ENCODE measurements at regions not wholly inside any gene's neighbourhood (a gene's known extent, or its start where the extent isn't known, plus 50 kb on each side); places are given as distances from the start of the nearest gene placed in this dataset.

GRCh38 chr5:60262576-60263295 is 369.2 kb upstream of the PDE4D start:
- no peak for DNase-seq

GRCh38 chr5:60261732-60262131 is 368.2 kb upstream of the PDE4D start:
- no peak for DNase-seq

GRCh38 chr5:60260658-60261057 is 367.1 kb upstream of the PDE4D start:
- DNase-seq = no peak

- DNase-seq = no peak
These were observed 366.2 kb upstream of the PDE4D start for GRCh38 chr5:60259730-60260129.

- DNase-seq = no peak
These were observed 364.2 kb upstream of the PDE4D start for GRCh38 chr5:60257596-60258271.

GRCh38 chr5:60256546-60256945 is 363.0 kb upstream of the PDE4D start:
- no peak for DNase-seq

- DNase-seq = peak in 4 of 56 donors; percentile 1 to 20 (median 8)
These were observed 355.4 kb upstream of the PDE4D start for GRCh38 chr5:60248901-60249300.

- DNase-seq = no peak
These were observed 350.2 kb upstream of the PDE4D start for GRCh38 chr5:60243713-60244112.

GRCh38 chr5:60232036-60232795 is 338.7 kb upstream of the PDE4D start:
- no peak for DNase-seq

GRCh38 chr5:60230456-60230855 is 336.9 kb upstream of the PDE4D start:
- DNase-seq = no peak

GRCh38 chr5:60229691-60230185 is 336.2 kb upstream of the PDE4D start:
- DNase-seq = no peak

- no peak for DNase-seq
These were observed 335.1 kb upstream of the PDE4D start for GRCh38 chr5:60228676-60229075.

GRCh38 chr5:60226128-60226527 is 332.6 kb upstream of the PDE4D start:
- no peak for DNase-seq

- DNase-seq = no peak
These were observed 329.8 kb upstream of the PDE4D start for GRCh38 chr5:60223342-60223741.

- no peak for DNase-seq
These were observed 326.4 kb upstream of the PDE4D start for GRCh38 chr5:60219921-60220320.

GRCh38 chr5:60210810-60211209 is 317.3 kb upstream of the PDE4D start:
- DNase-seq = no peak

GRCh38 chr5:60209146-60209840 is 315.8 kb upstream of the PDE4D start:
- DNase-seq = no peak

- DNase-seq = no peak
These were observed 315.2 kb upstream of the PDE4D start for GRCh38 chr5:60208716-60209115.

- DNase-seq = peak in 1 of 56 donors; percentile 12
These were observed 313.5 kb upstream of the PDE4D start for GRCh38 chr5:60207040-60207439.

GRCh38 chr5:60206234-60206633 is 312.7 kb upstream of the PDE4D start:
- DNase-seq = no peak

- DNase-seq = no peak
These were observed 311.5 kb upstream of the PDE4D start for GRCh38 chr5:60205071-60205470.
